ENCODE measurements at regions not wholly inside any gene's neighbourhood (a gene's known extent, or its start where the extent isn't known, plus 50 kb on each side); places are given as distances from the start of the nearest gene placed in this dataset.

DNA sequence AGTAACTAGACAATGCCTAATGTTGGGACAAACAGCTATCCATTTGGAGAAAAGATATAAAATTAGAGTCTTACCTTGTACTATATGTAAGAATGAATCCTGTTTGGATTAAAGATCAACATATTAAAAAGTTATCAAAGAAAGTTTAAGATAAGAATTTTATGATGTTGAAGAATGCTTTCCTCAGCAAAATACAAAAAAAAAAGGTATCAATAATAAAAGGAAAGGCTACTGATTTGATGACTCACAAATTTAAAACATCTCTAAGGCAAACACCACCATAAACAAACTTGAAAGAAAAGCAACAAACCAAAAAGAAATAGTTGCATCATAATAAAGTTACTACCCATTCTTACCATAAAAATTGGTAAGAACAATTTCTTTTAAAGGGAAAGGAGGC lies 92.7 kb downstream of the C1D start:
- DNase-seq (ENCODE audit: low read depth in 2 of 2): no peak
- no peak overlapping the region for H3K4me3 ChIP-seq (replicated peaks in 1 of 2; ENCODE audit: low read depth in 2 of 2, low read length in 2 of 2)
- TF ChIP-seq, protein P1, sequence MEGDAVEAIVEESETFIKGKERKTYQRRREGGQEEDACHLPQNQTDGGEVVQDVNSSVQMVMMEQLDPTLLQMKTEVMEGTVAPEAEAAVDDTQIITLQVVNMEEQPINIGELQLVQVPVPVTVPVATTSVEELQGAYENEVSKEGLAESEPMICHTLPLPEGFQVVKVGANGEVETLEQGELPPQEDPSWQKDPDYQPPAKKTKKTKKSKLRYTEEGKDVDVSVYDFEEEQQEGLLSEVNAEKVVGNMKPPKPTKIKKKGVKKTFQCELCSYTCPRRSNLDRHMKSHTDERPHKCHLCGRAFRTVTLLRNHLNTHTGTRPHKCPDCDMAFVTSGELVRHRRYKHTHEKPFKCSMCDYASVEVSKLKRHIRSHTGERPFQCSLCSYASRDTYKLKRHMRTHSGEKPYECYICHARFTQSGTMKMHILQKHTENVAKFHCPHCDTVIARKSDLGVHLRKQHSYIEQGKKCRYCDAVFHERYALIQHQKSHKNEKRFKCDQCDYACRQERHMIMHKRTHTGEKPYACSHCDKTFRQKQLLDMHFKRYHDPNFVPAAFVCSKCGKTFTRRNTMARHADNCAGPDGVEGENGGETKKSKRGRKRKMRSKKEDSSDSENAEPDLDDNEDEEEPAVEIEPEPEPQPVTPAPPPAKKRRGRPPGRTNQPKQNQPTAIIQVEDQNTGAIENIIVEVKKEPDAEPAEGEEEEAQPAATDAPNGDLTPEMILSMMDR (IDR thresholded peaks at IDR 0.05; ENCODE audit: low read depth, low read length): no peak

DNA sequence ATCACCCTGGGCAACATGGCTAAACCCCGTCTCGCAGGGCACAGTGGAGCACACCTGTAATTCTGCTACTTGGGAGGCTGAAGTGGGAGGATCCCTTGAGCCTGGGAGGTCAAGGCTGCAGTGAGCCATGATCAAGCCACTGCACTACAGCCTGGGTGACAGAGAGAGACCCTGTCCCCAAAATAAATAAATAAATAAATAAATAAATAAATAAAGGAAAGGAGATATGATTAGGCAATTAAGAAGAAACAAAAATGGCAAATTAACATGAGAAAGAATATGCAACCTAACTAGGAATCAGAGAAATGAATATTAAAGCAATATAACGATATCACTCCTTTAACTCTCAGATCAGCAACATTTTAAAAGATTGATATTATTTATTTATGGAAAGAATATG lies 92.3 kb downstream of the C1D start:
- H3K4me3 ChIP-seq (replicated peaks in 1 of 2; ENCODE audit: low read depth in 2 of 2, low read length in 2 of 2): no peak overlapping the region
- no peak for DNase-seq (ENCODE audit: low read depth in 2 of 2)
- TF ChIP-seq, protein P1 (IDR thresholded peaks at IDR 0.05; ENCODE audit: low read depth, low read length): no peak

DNA sequence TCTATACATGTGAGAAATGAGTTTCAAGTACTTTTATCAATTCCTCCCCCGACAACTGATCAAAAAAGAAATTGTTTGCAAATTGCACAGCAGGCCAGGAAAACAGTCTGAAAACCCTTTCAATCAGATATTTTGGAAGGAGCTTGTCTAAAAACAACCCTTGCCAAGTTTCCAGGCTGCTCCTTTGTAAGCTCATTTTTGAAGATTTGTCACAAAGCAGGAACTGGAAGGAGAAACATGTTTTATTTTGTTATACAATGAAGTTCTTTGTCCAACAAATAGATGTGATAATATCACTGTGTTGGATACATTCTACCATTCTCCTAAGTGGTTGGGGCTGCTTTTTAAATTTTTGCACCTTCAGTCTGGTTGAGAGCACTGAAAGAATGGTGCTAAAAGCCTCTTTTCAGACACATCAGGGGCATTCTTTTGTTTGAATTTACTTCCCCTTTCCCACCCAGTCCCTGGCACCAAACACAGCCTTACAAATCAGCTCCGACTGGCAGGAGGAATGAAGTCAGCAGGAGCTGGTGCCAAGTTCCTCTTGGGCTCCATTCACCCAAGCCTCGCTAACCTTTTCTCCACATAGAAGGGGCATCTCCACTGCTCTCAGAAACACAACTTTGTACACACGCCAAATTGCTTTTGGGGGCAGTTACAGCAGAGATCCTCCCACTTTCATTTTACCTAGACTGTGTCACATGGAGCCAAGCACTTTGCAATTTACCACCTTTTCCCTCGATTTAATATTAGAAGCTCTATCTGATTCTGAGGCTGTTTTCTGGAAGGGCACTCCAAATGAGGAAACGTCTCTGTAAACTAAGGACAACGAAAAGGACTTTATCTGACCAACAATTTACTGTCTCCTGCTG lies 88.0 kb downstream of the C1D start:
- peak in 1 of 2 donors; percentile 63 for DNase-seq (ENCODE audit: low read depth in 2 of 2)
- no peak overlapping the region for H3K4me3 ChIP-seq (replicated peaks in 1 of 2; ENCODE audit: low read depth in 2 of 2, low read length in 2 of 2)
- TF ChIP-seq, protein P1 (IDR thresholded peaks at IDR 0.05; ENCODE audit: low read depth, low read length): no peak

DNA sequence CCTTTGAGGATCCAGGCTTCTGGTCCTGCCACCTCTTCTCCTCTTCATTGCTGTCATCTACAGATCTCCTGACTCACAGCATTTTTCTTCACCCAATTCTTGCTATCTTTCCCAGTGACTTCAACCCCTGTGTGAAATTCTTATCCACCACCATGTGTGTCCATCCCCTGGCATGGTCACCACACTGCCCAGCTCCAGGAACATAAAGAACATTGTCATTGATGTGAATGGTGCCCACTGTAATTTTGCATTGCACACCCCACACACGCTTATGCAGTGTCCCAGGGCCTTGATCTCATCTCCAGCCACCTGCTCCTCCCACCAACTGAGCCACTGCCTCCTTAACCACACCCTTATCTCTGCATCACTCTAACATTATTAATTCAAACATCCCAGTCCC lies 85.3 kb downstream of the C1D start:
- TF ChIP-seq, protein P1 (IDR thresholded peaks at IDR 0.05; ENCODE audit: low read depth, low read length): no peak
- DNase-seq (ENCODE audit: low read depth in 2 of 2): no peak
- no peak overlapping the region for H3K4me3 ChIP-seq (replicated peaks in 1 of 2; ENCODE audit: low read depth in 2 of 2, low read length in 2 of 2)

DNA sequence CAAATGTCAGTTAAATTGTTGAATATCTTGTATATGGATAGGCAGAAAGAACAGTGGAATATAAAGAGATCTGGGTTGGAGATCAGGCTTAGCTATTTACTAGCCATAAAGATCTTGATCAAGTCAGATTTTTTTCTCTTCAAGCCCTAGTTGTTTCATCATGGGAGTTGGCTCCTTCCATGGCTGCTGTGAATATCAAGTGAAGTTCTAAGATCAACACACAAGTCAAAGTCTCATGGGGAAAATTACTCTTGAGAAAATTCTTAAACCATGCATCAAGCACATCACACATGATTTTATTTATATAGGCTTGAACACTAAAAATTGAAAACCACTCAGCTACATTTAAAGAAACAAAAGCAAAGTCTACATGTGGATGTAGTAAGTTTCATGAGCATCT lies 79.8 kb downstream of the C1D start:
- peak in 1 of 2 donors; percentile 83 for DNase-seq (ENCODE audit: low read depth in 2 of 2)
- TF ChIP-seq, protein P1 (IDR thresholded peaks at IDR 0.05; ENCODE audit: low read depth, low read length): no peak
- H3K4me3 ChIP-seq (replicated peaks in 1 of 2; ENCODE audit: low read depth in 2 of 2, low read length in 2 of 2): no peak overlapping the region

DNA sequence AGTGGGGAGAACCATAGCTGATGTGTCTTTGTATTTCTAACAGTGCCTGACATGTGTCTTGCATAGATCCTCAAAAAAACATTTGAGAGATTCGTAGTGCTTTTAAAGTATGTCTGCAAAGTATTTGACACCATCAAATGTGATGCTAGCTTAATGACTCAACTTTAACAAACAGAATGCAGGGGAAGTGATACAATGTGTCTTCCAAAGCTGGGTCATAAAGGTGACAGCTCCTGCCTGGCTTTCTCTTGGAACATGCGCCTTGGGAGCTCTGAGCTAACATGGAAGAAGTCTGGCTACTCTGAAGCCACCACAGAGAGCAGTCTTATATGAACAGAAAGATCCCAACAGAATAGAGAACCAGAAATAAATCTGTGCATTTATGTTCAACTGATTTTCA lies 78.2 kb downstream of the C1D start:
- no peak overlapping the region for H3K4me3 ChIP-seq (replicated peaks in 1 of 2; ENCODE audit: low read depth in 2 of 2, low read length in 2 of 2)
- TF ChIP-seq, protein P1 (IDR thresholded peaks at IDR 0.05; ENCODE audit: low read depth, low read length): no peak
- no peak for DNase-seq (ENCODE audit: low read depth in 2 of 2)

Data from cardiac fibroblast (primary cell).